Heart right ventricle (tissue), 16 donors: ENCODE measurements at regions not wholly inside any gene's neighbourhood (a gene's known extent, or its start where the extent isn't known, plus 50 kb on each side); places are given as distances from the start of the nearest gene placed in this dataset.

Source experiments
- ATAC-seq, 8 donors: fragments of 200-7000 bp; cut with Tn5 transposase; one replicate each; pipeline ENCODE4 v1.9.1; 2020; ENCODE audit warnings: mild to moderate bottlenecking in 8 of 8, moderate library complexity in 8 of 8, moderate number of reproducible peaks in 1 of 8
- DNase-seq, 2 donors: peaks; one replicate each; pipeline ENCODE4 v3.0.0-alpha.2; 2020
- H3K27ac ChIP-seq, 10 donors: fragments of 200-600 bp; sonication (generic) in 2 of 10; one replicate each; pipeline versions ENCODE4 v1.5.0 to v1.8.0; 2020 to 2022; ENCODE audit warnings: mild to moderate bottlenecking in 3 of 10
- H3K27me3 ChIP-seq, 7 donors: fragments of 200-600 bp; one replicate each; pipeline ENCODE4 v1.8.0; 2021 to 2022; ENCODE audit warnings: mild to moderate bottlenecking in 2 of 7
- H3K36me3 ChIP-seq, 9 donors: fragments of 200-600 bp; sonication (generic) in 1 of 9; one replicate each; pipeline versions ENCODE4 v1.5.0 to v1.8.0; 2020 to 2022; ENCODE audit warnings: mild to moderate bottlenecking in 2 of 9
- H3K4me1 ChIP-seq, 9 donors: fragments of 200-600 bp; sonication (generic) in 1 of 9; one replicate each; pipeline versions ENCODE4 v1.5.0 to v1.8.0; 2020 to 2022; ENCODE audit warnings: mild to moderate bottlenecking in 4 of 9
- H3K4me3 ChIP-seq, 10 donors: fragments of 200-600 bp; sonication (generic) in 2 of 10; one replicate each; pipeline versions ENCODE4 v1.5.0 to v1.8.0; 2020 to 2022; ENCODE audit warnings: mild to moderate bottlenecking in 7 of 10, moderate library complexity in 2 of 10
- H3K9me3 ChIP-seq, 11 donors: fragments of 200-600 bp in 10 of 11; sonication (generic) in 2 of 11; one replicate each; pipeline versions ENCODE4 v1.5.0 to v1.8.0; 2013 to 2022; ENCODE audit warnings: mild to moderate bottlenecking in 2 of 11, control low read depth in 1 of 11, moderate library complexity in 1 of 11
- CTCF ChIP-seq, 9 donors: fragments of 200-600 bp; sonication (generic) in 2 of 9; IDR thresholded peaks; one replicate each; pipeline versions ENCODE4 v1.5.0 to v1.8.0; 2021 to 2022; ENCODE audit warnings: antibody characterized with exemption in 9 of 9, mild to moderate bottlenecking in 5 of 9, moderate library complexity in 1 of 9
- WGBS, 2 donors: extraction: QIAGEN DNeasy Blood & Tissue Kit; methylation state at CpG; one replicate each; pipeline ENCODE4 v1.1.7; 2013; ENCODE audit warnings: inconsistent platforms in 1 of 2; 5-methylcytosine and 5-hydroxymethylcytosine counted together
- intact Hi-C, 10 donors: fragments of 100-400 bp; cut with DNase I; formaldehyde crosslinking; loops; one replicate each; pipeline versions ENCODE4 v1.11.1 to v1.14.2; 2022
- donor health status: Arrhythmogenic right ventricular cardiomyopathy.
- donor health status: ischemic (EF 13 %, LVEDD 7.1; RV severe dilation, severe dysfunction).
- donor health status: healthy with polysubstance abuse.
- donor health status: DM: no; HTN: yes; CAD: no.
- donor health status: DM: no; HTN: no; CAD: no.
- donor health status: ischemic (EF 25% LVEDD 6.9; RV normal size, moderate dysfunction).
- donor health status: ischemic (EF 25% LVEDD 5.7; RV mildly dilated, moderate dysfunction).
- donor health status: healthy.
- donor health status: DM: yes; HTN: yes; CAD: no.
- donor health status: Ischemic cardiomyopathy.
- donor health status: ischemic (EF 35%, LVEDD 5.7; RV mildly dilated, moderate dysfunction).
- donor health status: nonischemic (EF 11% LVEDD 7.7; RV severe dilation, severe dysfunction).
- donor health status: DM: yes; HTN: yes; CAD: no.
- donor health status: PGD.
- donor health status: ischemic (EF 29% LVEDD 5.4; RV normal size, mild dysfunction).
- donor health status: nonischemic (EF 23%, LVEDD 6.1; RV moderate dilation, normal function).

- intact Hi-C loops = no loop called here
- no peaks in the 10 kb centered on the region for H3K27me3 ChIP-seq
- DNase-seq = no peak
- ATAC-seq = no peak
- no peaks in the 10 kb centered on the region for H3K36me3 ChIP-seq
- no peaks in the 10 kb centered on the region for H3K4me1 ChIP-seq
- no peak overlapping the region for H3K27ac ChIP-seq
- 94 to 100% methylated on average over 1 of the region's 1 CpG for whole genome bisulfite sequencing, 2 donors
- no peak overlapping the region for H3K4me3 ChIP-seq
- TF ChIP-seq CTCF (IDR thresholded peaks at IDR 0.05) = no peak
- no peaks in the 10 kb centered on the region for H3K9me3 ChIP-seq
Measured at GRCh38 chr6:2429032-2429431, 183.6 kb upstream of the GMDS start.

- DNase-seq (no peak), ATAC-seq (no peak)
- intact Hi-C loops = no loop called here
- no peaks in the 10 kb centered on the region for H3K27me3 ChIP-seq
- no peaks in the 10 kb centered on the region for H3K36me3 ChIP-seq
- WGBS, 2 donors = 89 to 96% methylated on average over 3 of the region's 3 CpGs
- H3K27ac ChIP-seq = no peak overlapping the region
- H3K9me3 ChIP-seq = no peaks in the 10 kb centered on the region
- H3K4me1 ChIP-seq = no peaks in the 10 kb centered on the region
- no peak overlapping the region for H3K4me3 ChIP-seq
- no peak for TF ChIP-seq CTCF (IDR thresholded peaks at IDR 0.05)
Measured at GRCh38 chr6:2426561-2427340, 181.3 kb upstream of the GMDS start.

GRCh38 chr6:2416128-2416712 lies 170.8 kb upstream of the GMDS start:
- DNase-seq = no peak
- Histone ChIP-seq H3K36me3 (peaks cover 0 to 9% (median 0%) of the 10 kb centered on the region in 9 donors), H3K27ac (no peak overlapping the region), H3K9me3 (peaks cover 0 to 2% (median 0%) of the 10 kb centered on the region in 11 donors), H3K4me1 (no peaks in the 10 kb centered on the region), H3K4me3 (no peak overlapping the region), H3K27me3 (no peaks in the 10 kb centered on the region)
- WGBS, 2 donors = 71 to 77% methylated on average over 1 of the region's 1 CpG
- no peak for ATAC-seq
- TF ChIP-seq CTCF (IDR thresholded peaks at IDR 0.05) = no peak
- intact Hi-C loops = no loop called here

DNA sequence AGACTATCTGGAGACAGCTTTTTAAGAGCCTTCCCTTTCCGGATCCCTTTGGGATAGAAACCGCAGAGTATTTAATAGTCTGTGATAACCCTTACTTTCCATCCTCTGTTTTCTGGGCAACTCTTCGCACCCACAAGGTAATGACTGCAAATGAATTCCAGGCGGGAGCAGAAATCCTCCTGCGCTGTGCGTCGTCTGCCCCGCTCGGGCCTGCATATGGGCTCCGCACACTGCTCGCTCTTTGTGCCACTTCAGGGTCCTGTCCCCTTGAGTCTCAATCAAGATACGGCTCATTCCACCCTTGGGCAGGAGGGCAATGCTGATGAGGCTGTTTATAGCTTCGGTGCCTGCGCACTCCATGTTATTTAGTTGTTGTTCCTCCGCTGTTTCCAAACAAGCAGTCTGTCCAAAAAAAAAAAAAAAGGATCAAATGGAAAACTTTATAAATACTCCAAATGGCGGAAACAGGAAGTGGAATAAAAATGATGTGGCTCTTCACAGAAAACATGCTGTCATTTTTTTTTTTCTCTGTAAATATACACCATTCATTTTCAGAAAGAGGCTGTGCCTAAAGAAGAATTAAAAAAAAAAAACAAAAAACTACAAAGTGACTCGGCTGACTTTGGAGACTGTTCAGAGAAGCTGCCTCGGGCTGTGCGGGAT lies 169.6 kb upstream of the GMDS start:
- no peaks in the 10 kb centered on the region for H3K4me1 ChIP-seq
- peaks cover 0 to 9% (median 0%) of the 10 kb centered on the region in 9 donors for H3K36me3 ChIP-seq
- H3K9me3 ChIP-seq = peaks cover 0 to 2% (median 0%) of the 10 kb centered on the region in 11 donors
- no peak for TF ChIP-seq CTCF (IDR thresholded peaks at IDR 0.05)
- no peak for DNase-seq
- intact Hi-C loops = no loop called here
- no peaks in the 10 kb centered on the region for H3K27me3 ChIP-seq
- H3K4me3 ChIP-seq = no peak overlapping the region
- H3K27ac ChIP-seq = no peak overlapping the region
- ATAC-seq = no peak
- 94 to 95% methylated on average over 19 of the region's 19 CpGs for WGBS, 2 donors
